ENCODE measurements at regions not wholly inside any gene's neighbourhood (a gene's known extent, or its start where the extent isn't known, plus 50 kb on each side); places are given as distances from the start of the nearest gene placed in this dataset.

DNA sequence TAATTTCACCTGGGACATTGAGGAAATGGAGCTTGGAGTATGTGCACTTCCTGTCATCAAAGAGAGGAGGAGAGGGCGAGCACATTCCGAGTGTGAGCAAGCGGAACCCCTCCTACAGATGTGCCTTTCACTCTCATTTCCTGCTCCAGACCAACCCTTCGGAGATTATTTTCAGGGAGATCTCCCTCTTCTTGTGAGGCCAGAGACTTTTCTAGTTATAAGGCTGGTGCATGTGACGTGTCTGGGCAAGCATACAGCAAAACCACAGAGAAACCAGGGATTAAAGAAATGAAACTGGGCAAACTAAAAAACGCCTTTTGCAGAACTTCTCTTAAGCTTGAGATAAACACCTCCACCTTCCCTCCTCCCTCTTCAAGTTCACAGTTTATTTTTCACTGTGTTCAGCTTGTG lies 409.2 kb upstream of the TCF4 start:
- no peaks in the 10 kb centered on the region for H3K36me3 Mint-ChIP-seq (ENCODE audit: insufficient read depth in 1 of 3, low read depth in 3 of 3)
- WGBS (ENCODE audit: extremely low coverage, insufficient read length, low lambda C conversion rate), result no CpG with 5 or more reads among the region's 6 CpGs
- H3K27ac ChIP-seq (ENCODE audit: insufficient read length, low read depth, low read length), result no peak overlapping the region

More for the DNA sequence above, 409.2 kb upstream of the TCF4 start:
- Histone ChIP-seq H2AFZ (ENCODE audit: low read length) (no peak overlapping the region), H4K20me1 (ENCODE audit: control insufficient read depth, insufficient read depth, insufficient read length) (no peaks in the 10 kb centered on the region), H3K4ac (ENCODE audit: low read depth, low read length) (no peak overlapping the region), H2BK12ac (ENCODE audit: insufficient read length, low read depth, low read length) (no peak overlapping the region), H4K91ac (ENCODE audit: insufficient read length, low read depth, low read length) (no peak overlapping the region), H2BK5ac (ENCODE audit: insufficient read length, low read length) (no peak overlapping the region), H3K14ac (ENCODE audit: insufficient read depth, low read length) (no peak overlapping the region), H2BK15ac (ENCODE audit: low read depth, low read length) (no peak overlapping the region), H2BK120ac (ENCODE audit: low read depth, low read length, poor library complexity, severe bottlenecking) (no peak overlapping the region), H3K79me1 (ENCODE audit: insufficient read depth, low read depth, low read length, poor library complexity, severe bottlenecking) (no peaks in the 10 kb centered on the region), H3K23me2 (ENCODE audit: insufficient read length, low read depth, low read length, poor library complexity, severe bottlenecking) (no peaks in the 10 kb centered on the region), H3K4me2 (ENCODE audit: insufficient read depth, insufficient read length, low read length) (no peak overlapping the region), H3K9me3 (ENCODE audit: control insufficient read depth, low read depth, low read length) (no peaks in the 10 kb centered on the region), H4K8ac (replicated peaks; ENCODE audit: insufficient read length, low read depth, low read length) (no peak overlapping the region), H3K79me2 (ENCODE audit: insufficient read depth, low read length) (no peaks in the 10 kb centered on the region), H3K9ac (ENCODE audit: extremely low read depth, insufficient read length, low read length) (no peak overlapping the region), H2BK20ac (ENCODE audit: low read depth, low read length, poor library complexity, severe bottlenecking) (no peak overlapping the region), H3K27me3 (ENCODE audit: insufficient read depth, low read length) (no peaks in the 10 kb centered on the region), H3K4me1 (ENCODE audit: insufficient read depth, low read length) (peaks cover 9% of the 10 kb centered on the region), H3K56ac (ENCODE audit: insufficient read length, low read depth, low read length) (no peak overlapping the region), H2AK5ac (ENCODE audit: insufficient read length, low read length) (no peak overlapping the region), H3K18ac (ENCODE audit: insufficient read length, low read depth, low read length) (no peak overlapping the region), H3K23ac (ENCODE audit: insufficient read length, low read depth, low read length) (no peak overlapping the region), H3T11ph (ENCODE audit: low read length) (no peak overlapping the region), H4K5ac (ENCODE audit: insufficient read length, low read depth, low read length) (no peak overlapping the region)
- Mint-ChIP-seq H3K4me3 (no peak overlapping the region), H3K27me3 (ENCODE audit: low read depth) (no peaks in the 10 kb centered on the region), H3K27ac (peak overlapping the region in 1 of 3 experiments; percentile 21; a peak in 1 of 7 replicates), H3K9me3 (no peaks in the 10 kb centered on the region), H3K4me1 (peaks cover 35 to 42% of the 10 kb centered on the region in 2 experiments)
- DNase-seq, result no peak
- TF ChIP-seq, protein P1, sequence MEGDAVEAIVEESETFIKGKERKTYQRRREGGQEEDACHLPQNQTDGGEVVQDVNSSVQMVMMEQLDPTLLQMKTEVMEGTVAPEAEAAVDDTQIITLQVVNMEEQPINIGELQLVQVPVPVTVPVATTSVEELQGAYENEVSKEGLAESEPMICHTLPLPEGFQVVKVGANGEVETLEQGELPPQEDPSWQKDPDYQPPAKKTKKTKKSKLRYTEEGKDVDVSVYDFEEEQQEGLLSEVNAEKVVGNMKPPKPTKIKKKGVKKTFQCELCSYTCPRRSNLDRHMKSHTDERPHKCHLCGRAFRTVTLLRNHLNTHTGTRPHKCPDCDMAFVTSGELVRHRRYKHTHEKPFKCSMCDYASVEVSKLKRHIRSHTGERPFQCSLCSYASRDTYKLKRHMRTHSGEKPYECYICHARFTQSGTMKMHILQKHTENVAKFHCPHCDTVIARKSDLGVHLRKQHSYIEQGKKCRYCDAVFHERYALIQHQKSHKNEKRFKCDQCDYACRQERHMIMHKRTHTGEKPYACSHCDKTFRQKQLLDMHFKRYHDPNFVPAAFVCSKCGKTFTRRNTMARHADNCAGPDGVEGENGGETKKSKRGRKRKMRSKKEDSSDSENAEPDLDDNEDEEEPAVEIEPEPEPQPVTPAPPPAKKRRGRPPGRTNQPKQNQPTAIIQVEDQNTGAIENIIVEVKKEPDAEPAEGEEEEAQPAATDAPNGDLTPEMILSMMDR (conservative IDR thresholded peaks at IDR 0.05), result peak; percentile 30; the same call in 1 of the 3 replicates
